Sciatic nerve (tissue), 2 donors: ENCODE measurements at regions not wholly inside any gene's neighbourhood (a gene's known extent, or its start where the extent isn't known, plus 50 kb on each side); places are given as distances from the start of the nearest gene placed in this dataset.

Experiments
- ATAC-seq: fragments of 200-7000 bp; cut with Tn5 transposase; one replicate; pipeline ENCODE4 v1.9.1; 2020; ENCODE audit warnings: mild to moderate bottlenecking, moderate library complexity
- DNase-seq: peaks from one replicate; pipeline ENCODE4 v3.0.0-alpha.2; 2020; ENCODE audit warnings: low spot score
- intact Hi-C: fragments of 100-400 bp; cut with DNase I; formaldehyde crosslinking; loops from one replicate; pipeline ENCODE4 v1.14.2; 2022
- donor health status: DM: no; HTN: no; CAD: no.
- donor health status: DM: no; HTN: no; CAD: no.

DNA sequence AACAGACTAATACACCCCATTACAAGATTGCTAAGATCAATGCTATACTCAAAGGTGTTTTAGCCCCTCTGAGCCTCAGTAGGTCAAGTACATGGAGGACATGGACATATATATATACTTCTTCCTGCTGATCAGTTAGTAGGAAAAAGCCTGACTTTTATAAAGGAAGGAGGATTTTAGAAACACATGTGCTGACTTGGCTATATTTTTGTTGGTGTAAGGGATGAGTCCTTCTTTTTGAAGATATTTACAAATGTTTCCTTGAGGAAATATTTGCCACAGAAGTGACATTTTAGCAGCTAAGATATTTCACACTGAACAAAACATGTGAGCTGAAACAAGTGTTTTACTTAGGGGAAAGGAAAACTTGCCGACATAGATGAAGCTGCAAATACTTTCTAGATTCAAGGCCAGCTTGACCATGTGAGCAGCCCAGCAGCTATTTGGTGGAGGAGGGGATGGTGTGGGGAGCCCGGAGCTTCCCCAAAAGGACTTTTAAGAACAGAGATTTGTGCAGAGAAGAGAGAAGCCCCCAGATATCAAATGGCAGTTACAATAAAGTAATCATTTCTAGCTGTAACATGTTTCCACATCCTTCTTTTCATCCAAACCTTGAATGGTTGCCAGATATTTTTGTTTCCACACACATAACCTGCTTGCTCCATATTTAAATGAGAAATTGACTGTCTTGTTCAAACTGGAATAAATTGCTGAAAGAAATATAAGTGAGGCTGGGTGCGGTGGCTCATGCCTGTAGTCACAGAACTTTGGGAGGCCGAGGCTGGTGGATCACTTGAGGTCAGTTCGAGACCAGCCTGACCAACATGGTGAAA, 111.7 kb upstream of the NR2F2 start:
- DNase-seq (no peak), ATAC-seq (no peak)
- intact Hi-C loops: no loop called here

DNA sequence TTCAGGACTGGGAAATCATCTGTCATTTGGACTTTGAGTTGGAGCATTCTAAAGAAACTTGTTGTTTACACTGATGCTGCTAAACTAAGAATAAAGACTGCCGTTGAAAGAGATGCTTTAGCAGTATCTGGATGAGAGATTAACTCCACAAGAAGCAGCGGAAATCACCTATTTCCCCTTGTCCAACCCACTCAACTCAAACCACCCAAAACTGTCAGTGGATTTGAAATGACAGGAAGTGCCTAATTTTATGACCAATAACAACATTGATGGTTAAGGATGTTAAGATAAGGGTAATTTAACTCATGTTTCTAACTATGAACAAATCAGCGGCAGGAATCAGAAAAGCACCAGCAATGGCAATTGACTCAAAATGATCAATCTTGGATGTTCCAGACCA, 110.8 kb upstream of the NR2F2 start:
- no peak for ATAC-seq
- intact Hi-C loops: no loop called here
- DNase-seq: no peak

DNA sequence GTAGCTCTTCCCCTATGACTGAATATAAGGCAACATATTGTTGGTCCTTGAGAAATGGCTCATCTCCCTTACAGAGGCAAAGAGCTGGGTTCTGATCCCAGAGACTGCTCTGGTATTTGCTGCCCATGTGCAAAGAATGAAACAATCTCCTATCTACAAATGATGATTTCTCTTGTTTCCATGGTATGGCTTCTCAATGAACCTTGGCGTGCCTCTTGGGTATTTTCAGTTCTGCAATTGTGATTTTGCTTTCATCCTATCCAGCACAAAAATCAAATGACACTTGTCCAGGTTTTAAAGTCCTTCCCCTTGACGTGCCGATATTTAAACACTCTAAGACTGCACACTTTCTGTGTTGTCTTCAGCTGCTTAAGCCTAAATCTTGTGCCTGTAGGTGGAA, 109.8 kb upstream of the NR2F2 start:
- intact Hi-C loops: no loop called here
- no peak for DNase-seq
- ATAC-seq: no peak

DNA sequence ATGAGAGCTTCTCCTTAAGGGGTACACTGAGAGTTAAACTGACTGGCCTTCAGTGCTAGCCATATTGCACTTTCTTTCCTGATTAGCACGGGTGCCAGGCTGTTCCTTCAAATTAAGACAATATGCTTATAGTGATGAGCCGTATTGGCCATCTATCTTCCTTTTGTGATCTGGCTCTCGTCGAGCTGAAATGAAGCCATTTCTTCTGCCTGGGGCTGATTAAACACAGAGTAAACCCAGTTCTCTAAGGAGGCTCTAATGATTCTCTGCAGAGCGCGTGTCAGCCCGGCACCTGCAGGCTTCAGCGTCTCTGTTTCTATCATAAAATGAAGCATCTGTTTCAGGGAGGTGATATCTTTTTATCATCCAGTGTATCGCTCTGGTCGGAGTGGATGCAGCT, 107.5 kb upstream of the NR2F2 start:
- no peak for ATAC-seq
- intact Hi-C loops: no loop called here
- DNase-seq: no peak

DNA sequence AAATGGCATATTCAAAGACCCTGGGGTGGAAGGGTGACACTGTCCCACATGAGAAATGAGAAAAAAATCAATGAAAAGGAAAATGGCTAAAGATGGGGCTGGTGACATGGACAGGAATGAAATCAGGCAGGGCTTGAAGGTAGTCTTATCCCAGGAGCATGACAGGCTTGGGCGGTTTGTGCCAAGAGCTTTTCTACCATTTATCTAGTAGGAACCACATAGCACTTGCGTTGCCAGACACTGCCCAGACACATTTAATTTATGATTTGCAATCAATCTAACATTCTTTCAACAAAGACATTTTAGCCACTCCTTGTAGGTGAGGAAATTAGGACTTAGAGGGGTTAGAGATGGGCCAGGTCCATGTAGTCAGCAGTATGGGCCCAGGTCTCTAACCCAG, 106.6 kb upstream of the NR2F2 start:
- no peak for ATAC-seq
- intact Hi-C loops: no loop called here

DNA sequence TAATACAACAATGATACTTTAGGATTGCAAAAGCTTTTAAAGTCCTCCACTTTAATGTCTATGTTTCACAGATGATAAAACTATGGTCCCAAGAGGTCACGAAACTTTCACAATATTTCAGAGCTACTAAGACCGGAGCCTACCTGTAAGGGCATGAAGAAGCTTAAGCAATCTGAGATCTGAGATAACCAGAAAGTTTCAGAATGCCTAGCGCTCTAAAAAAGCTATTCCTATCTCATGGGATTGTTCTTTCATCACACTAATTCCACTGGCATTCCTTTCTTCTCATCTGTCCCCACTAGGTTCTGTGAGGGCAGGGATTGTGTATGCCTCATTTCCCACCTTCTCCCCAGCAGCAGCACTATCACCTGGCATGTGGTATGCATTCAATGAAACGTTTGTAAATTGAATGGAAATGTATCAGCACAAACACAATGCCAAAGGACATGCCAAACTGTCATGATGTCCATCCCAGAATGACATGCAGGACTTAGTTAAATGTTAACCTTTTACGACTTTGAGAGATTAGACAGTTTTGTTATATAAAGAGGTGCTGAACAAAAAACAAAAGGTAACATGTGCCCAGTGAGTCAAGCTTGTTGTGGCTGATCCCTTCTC, 104.7 kb upstream of the NR2F2 start:
- ATAC-seq: no peak
- intact Hi-C loops: no loop called here

More for the DNA sequence above, 106.6 kb upstream of the NR2F2 start:
- no peak for DNase-seq

DNA sequence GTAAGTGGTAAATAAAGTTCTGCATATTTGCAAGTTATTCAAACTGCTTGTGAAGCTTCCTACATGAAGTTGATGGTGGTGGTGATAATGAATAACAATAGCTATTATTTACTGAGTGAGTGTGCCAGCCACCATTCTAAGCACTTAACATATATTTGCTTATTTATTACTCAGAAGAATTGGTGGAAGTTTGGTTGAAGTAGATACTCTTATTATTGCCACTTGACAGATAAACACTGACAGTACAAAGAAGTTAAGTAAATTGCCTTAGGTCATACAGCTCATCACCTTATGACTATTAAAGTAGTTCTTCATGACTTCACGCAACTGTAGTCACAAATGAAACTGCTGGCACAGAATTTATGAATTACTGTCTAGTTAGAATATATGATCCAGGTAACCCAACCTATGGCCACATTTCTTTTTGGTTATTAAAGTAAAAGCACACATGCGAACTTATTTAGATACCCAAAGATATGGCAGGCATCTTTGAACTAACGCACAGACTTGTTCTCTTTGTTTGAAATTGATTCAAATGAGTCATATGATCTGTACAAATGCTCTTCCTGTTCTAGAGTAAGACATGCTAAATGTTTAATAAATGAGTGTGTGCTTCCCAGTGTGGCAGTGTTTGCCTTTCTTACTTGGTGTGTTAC, 99.8 kb upstream of the NR2F2 start:
- intact Hi-C loops: no loop called here
- no peak for ATAC-seq

More for the DNA sequence above, 104.7 kb upstream of the NR2F2 start:
- no peak for DNase-seq

DNA sequence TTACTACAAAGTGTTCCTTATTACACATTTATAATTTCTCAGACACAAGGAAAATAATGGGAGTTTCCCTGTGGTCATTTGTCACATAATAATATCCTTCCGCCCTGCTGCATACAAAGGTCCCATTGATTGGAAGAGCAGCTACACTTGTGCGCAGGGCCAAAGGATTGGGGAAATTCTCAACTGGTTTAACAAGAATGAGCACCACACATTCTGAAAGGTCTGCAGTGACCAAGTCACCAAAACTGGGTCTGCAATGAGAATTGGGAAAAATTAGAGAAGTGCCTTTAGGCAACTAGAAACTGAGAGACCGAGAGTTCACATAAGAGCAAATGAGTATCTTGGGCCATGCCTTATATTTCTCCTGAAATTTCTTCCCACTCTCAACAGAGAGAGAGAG, 98.2 kb upstream of the NR2F2 start:
- ATAC-seq: no peak
- no peak for DNase-seq
- intact Hi-C loops: no loop called here

More for the DNA sequence above, 99.8 kb upstream of the NR2F2 start:
- no peak for DNase-seq

DNA sequence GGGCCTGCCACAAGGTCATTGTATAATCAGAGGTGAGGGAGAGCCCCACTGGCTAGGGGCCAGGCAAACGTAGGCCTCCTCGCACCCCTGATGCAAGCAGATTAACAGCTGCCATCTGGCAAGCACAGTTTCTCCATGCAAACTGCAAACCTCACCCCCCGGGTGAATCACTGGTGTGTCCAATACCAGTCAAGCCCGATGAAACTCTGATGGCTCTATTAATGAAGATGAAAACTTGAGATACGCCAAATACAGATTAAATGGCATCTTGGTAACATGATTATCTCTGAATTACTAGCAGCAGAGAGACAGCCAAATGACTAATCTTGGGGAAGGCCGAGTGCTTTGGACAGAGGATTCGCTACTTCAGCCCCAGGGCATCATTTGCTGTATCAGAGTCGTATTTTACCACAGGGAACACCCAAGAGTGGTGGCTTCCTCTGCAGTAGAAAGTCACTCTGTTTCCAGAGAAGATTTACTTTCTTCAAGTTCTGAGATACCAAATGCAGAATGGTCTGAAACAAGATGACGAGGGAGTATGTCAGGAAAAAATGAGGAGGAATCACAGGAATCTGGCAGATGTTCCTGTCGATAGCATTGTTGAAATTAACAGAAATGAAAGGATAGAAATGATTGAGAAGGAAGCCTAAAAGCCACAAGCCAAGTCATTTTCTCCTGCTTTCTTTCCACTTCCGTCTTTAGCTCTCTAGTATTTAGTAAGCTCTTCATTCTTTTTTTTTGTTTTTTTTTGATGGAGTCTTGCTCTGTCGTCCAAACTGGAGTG, 96.2 kb upstream of the NR2F2 start:
- ATAC-seq: peak; percentile 48

DNA sequence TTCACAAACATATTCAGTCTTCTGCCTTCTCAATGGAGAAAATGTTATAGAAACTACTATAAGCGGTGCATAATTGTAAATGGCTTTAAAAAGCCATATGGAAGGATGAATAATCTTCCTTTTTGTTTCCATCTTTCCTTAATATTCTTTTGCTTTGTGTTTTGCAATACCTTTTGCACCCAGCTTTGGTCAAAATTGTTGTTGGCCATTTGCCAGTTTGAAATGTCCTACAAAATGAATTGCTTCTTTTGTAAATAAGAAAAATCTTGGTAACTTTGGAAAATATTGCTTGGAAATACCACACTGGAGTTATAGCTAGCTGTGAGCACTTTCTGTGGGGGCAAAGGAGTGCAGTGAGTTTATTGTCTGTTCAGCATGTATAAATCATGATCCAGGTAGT, 93.5 kb upstream of the NR2F2 start:
- intact Hi-C loops: no loop called here
- no peak for DNase-seq
- ATAC-seq: no peak

More for the DNA sequence above, 96.2 kb upstream of the NR2F2 start:
- no peak for DNase-seq
- intact Hi-C loops: no loop called here

DNA sequence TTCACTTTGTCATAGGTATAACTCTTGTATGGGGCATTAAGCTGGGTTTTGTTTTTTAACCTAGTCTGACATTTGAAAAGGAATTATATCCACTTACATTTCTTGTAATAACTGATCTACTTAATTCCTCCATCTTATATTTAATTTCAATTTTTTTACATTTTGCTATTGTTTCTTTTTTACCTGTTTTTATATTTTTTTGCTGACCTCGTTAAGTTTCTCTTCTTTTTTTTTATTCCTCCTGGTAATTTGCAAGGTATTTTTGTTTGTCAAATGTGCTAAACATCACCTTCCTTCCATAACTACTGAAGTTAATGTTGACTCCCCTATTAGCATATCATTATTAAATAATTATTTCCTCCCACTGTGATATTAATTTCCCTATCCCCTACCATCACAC, 87.7 kb upstream of the NR2F2 start:
- intact Hi-C loops: no loop called here
- no peak for ATAC-seq
- DNase-seq: no peak

DNA sequence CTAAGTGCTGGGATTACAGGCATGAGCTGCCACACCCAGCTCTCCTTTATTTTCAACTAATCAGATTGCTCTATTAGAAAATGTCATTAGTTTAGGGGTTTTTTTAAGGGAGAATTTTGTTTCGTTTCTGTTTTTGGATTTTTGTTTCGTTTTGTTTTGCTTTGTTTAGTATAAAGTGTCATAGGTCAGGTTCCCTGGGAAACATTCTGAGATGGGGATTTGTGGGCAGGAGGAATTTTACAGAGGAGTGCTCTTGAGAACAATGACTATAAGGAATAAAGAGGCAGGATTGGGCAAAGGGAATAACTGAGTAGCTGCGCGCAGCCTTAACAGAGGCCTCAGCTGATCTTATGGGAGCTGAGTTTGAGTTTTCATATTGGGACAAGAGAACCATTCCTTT, 86.8 kb upstream of the NR2F2 start:
- DNase-seq (no peak), ATAC-seq (peak; percentile 26)
- intact Hi-C loops: no loop called here

DNA sequence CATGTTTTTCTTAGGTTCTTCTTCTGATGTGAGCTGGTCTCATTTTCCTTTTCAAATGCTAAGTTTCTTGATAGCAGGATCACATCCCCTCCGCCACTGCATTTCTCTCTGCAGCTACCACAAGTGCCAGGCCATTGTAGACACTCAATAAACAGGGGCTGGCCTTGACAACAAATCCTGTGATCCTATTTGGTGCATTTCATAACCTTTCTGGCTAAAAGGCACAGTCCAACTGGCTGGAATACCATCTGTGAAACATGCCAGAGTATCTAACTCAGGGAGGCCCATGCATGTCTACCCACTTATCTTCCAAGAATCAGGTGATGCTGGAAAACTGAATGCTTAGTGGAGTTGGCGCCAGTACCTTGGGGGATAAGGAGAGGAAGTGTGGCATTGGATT, 85.2 kb upstream of the NR2F2 start:
- intact Hi-C loops: no loop called here
- no peak for DNase-seq
- no peak for ATAC-seq

DNA sequence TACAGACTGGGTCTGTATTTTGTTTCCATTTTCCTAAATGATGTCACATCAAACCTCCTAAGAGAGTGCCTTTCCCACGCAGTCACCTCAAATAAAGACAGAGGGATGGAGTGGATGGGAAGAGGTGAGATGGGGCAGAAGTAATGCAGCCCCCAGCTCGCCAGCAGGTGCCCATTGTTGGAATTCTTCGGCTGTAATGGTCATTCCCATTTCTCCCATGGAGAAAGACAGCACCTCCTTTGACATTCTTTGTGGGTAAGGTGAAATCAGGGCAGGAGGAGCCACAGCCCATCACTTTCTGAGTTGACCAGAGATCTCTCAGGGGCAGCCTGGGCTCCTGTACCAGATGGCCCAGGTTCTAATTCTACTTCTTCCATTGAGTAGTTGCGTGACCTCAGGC, 84.4 kb upstream of the NR2F2 start:
- intact Hi-C loops: no loop called here
- ATAC-seq (no peak), DNase-seq (no peak)

DNA sequence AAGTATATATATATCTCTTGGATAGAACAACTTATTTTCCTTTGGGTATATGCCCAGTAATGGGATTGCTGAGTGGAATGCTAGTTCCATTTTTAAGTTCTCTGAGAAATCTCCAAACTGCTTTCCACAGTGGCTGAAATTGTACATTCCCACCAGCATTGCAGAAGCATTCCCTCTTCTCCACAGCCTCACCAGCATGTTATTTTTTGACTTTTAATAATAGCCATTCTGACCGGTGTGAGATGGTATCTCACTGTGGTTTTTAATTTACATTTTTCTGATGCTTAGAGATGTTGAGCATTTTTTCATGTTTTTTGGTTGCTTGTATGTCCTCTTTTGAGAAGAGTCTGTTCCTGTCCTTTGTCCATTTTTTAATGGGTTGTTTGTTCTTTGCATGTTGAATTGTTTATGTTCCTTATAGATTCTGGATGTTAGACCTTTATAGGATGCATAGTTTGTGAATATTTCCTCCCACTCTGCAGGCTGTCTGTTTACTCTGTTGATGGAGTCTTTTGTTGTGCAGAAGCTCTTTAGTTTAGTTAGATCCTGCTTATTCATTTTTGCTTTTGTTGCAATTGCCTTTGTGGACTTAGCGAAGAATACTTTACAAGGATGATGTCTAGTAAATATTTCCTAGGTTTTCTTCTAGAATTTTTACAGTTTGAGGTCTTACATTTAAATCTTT, 82.7 kb upstream of the NR2F2 start:
- DNase-seq (no peak), ATAC-seq (no peak)
- intact Hi-C loops: no loop called here

DNA sequence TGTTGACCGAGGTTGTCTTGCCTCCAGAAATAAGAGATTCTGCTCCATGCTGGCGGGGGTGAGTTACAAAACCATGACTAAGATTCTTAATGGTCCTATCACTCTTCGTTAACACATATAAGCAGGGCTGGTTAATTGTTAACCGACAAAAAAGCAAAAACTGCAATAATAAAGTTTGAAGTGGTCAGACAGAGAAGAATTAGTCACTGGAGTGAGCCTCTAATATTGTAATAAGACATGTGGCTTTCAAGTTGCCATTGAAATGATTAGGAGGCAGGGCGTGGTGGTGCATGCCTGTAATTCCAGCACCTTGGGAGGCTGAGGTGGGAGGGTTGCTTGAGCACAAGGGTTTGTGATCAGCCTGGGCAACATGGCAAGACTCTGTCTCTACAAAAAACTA, 78.4 kb upstream of the NR2F2 start:
- ATAC-seq (no peak), DNase-seq (no peak)
- intact Hi-C loops: no loop called here

DNA sequence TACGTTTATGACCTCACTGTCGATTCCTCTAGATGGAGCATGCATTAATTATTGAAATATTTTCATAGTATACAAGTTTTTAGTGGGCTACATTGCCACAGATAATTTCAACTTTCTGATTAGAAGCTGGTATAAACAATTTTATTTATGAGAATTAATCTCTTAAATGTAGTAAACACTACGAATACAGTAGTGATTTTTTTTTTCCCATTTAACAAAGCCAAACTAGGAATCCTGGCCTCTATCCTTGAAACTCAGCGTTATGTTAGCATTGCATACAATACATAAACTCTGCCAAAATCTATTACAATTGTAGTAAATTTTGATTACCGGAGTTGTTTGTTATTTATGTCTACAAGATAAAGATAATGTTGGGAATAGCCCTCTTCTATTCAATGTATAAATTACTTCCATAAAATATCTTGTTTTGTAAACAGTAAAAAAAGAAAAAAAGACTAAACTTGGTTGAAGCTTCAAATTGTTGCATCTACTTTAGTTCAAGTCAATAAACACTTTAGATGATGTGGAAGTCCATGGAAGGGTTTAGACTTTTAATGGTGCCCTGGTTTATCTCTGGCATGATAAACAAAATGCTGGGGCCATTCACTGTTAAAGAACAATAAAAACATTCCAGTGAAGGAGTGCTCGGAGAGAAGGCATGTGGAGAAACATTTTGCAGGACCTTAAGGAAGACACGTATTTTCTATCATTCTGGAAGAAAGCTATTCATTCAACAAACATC, 77.3 kb upstream of the NR2F2 start:
- intact Hi-C loops: no loop called here
- DNase-seq (no peak), ATAC-seq (no peak)

DNA sequence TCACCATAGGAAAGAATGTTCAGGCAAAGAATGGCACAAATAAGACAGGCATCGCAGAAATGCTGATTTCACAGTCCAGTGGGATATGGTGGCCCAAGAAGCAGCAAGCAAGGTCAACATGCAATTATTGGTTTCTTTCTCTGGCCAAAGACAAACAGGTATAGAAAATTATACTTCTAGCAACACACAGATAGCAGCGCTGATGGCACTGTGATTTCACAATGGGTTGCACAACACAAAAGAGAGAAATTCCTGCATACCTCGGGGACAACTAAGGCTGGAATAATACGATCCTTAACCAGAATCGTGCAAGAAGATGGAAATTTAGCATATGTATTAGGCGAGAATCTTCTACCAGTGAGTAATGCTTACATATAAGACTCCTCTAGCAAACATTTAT, 76.3 kb upstream of the NR2F2 start:
- ATAC-seq: no peak
- DNase-seq: no peak
- intact Hi-C loops: no loop called here
